K562 (cell line): ENCODE measurements at regions not wholly inside any gene's neighbourhood (a gene's known extent, or its start where the extent isn't known, plus 50 kb on each side); places are given as distances from the start of the nearest gene placed in this dataset.

ENCODE experiments used
- ATAC-seq: fragments of 200-7000 bp; cut with Tn5 transposase; 3 replicates; pipeline ENCODE4 v1.9.1; 2020; ENCODE audit warnings: moderate library complexity
- BruUV-seq: library from RNA; stranded (reverse); fragments of 400-500 nt; replicated peaks from 2 replicates; lab custom pipeline; 2021; lab: Mats Ljungman, UMichigan
- CTCF ChIA-PET: fragments of 300-600 bp; formaldehyde crosslinking; extraction: SDS; loops from one replicate; lab custom pipeline; 2021; ENCODE audit warnings: low intra/inter-chr PET ratio; lab: Yijun Ruan, JAX
- POLR2A ChIA-PET: fragments of 300-600, 350-650 bp; sonication (Branson Sonifier 250); formaldehyde crosslinking; extraction: SDS; loops from one replicate; lab custom pipeline; 2021; ENCODE audit warnings: antibody characterized with exemption, inconsistent platforms; lab: Yijun Ruan, JAX
- DNase-seq, 4 experiments: peaks; one replicate each; pipeline versions ENCODE4 v3.0.0 to v3.0.0-alpha.2; 2011 to 2018; ENCODE audit warnings: low spot score in 3 of 4, mixed read lengths in 3 of 4; ENCODE audit errors: extremely low read depth in 1 of 4
- FAIRE-seq: peaks from 2 replicates; lab custom pipeline; 2011; peaks lifted over from hg19 to GRCh38; lab: Jason Lieb, UNC
- H2AFZ ChIP-seq: 2 replicates; pipeline ENCODE4 v1.6.0; 2011; ENCODE audit warnings: low read depth, low read length, control low read depth, inconsistent platforms
- H3K27ac ChIP-seq: fragments of 200-600 bp; 3 replicates; pipeline ENCODE4 v1.8.0; 2011; ENCODE audit warnings: low read depth, mild to moderate bottlenecking, control low read depth, inconsistent platforms, low read length, moderate library complexity, mixed read lengths; ENCODE audit errors: extremely low read depth
- H3K27me3 ChIP-seq, 2 experiments: fragments of 300-600 bp in 1 of 2; 2 replicates in 1 of 2; 3 replicates in 1 of 2; pipeline versions ENCODE4 v1.6.0 to v1.8.0; 2011; ENCODE audit warnings: inconsistent platforms in 2 of 2, low read length in 2 of 2, mild to moderate bottlenecking in 1 of 2, mixed read lengths in 1 of 2, moderate library complexity in 1 of 2; ENCODE audit not compliant: control insufficient read depth in 2 of 2, insufficient read depth in 2 of 2
- H3K36me3 ChIP-seq: fragments of 300-600 bp; 3 replicates; pipeline ENCODE4 v1.8.0; 2011; ENCODE audit warnings: mild to moderate bottlenecking, low read length, inconsistent platforms; ENCODE audit not compliant: control insufficient read depth, insufficient read depth
- H3K4me1 ChIP-seq, 2 experiments: fragments of 200-600 bp in 1 of 2; replicated peaks in 1 of 2; 2 replicates in 1 of 2; 3 replicates in 1 of 2; pipeline versions ENCODE4 v1.5.1 to v1.8.0; 2011; ENCODE audit warnings: inconsistent platforms in 2 of 2, low read length in 2 of 2, mild to moderate bottlenecking in 1 of 2, mixed read lengths in 1 of 2, moderate library complexity in 1 of 2; ENCODE audit not compliant: control insufficient read depth in 2 of 2, insufficient read depth in 2 of 2
- H3K4me2 ChIP-seq: 2 replicates; pipeline ENCODE4 v1.6.1; 2011; ENCODE audit warnings: low read length, control low read depth, inconsistent platforms, mixed read lengths; ENCODE audit not compliant: insufficient read depth
- H3K4me3 ChIP-seq: fragments of 200-600 bp; sonication (generic), shearing (Covaris generic); 2 replicates; pipeline ENCODE4 v1.5.1; 2016; ENCODE audit warnings: control low read depth, inconsistent platforms
- H3K79me2 ChIP-seq: fragments of 200-600 bp; 3 replicates; pipeline ENCODE4 v1.8.0; 2011; ENCODE audit warnings: low read length, inconsistent platforms; ENCODE audit not compliant: control insufficient read depth, insufficient read depth
- H3K9ac ChIP-seq, 2 experiments: 2 replicates each; pipeline versions ENCODE4 v1.6.0 to v1.6.1; 2011; ENCODE audit warnings: low read depth in 2 of 2, low read length in 2 of 2, control low read depth in 1 of 2, inconsistent platforms in 1 of 2, mild to moderate bottlenecking in 1 of 2, mixed read lengths in 1 of 2; ENCODE audit not compliant: insufficient read depth in 1 of 2
- H3K9me1 ChIP-seq: one replicate; pipeline ENCODE4 v1.6.0; 2011; ENCODE audit warnings: inconsistent platforms, mild to moderate bottlenecking, low read length, moderate library complexity; ENCODE audit not compliant: control insufficient read depth, insufficient read depth
- H3K9me3 ChIP-seq: replicated peaks from 2 replicates; pipeline ENCODE4 v1.5.1; 2011; ENCODE audit warnings: low read depth, low read length, inconsistent platforms; ENCODE audit not compliant: control insufficient read depth, insufficient read depth
- H4K20me1 ChIP-seq: replicated peaks from 2 replicates; pipeline ENCODE4 v1.6.1; 2011; ENCODE audit warnings: low read length, inconsistent platforms, mixed read lengths; ENCODE audit not compliant: control insufficient read depth, insufficient read depth
- CTCF ChIP-seq, 3 experiments: IDR thresholded peaks in 2 of 3; conservative IDR thresholded peaks in 1 of 3; 2 replicates each; pipeline ENCODE4 v1.5.1; 2011 to 2012; ENCODE audit warnings: low read length in 3 of 3, mild to moderate bottlenecking in 3 of 3, control low read depth in 2 of 3, improper control_type of control experiment in 1 of 3, inconsistent platforms in 1 of 3, low read depth in 1 of 3, mixed read lengths in 1 of 3, moderate library complexity in 1 of 3; ENCODE audit not compliant: insufficient read depth in 2 of 3
- NFE2L1 ChIP-seq: fragments of 450-650 bp; IDR thresholded peaks from 2 replicates; pipeline ENCODE4 v1.6.1; 2016; ENCODE audit warnings: missing genetic modification characterization, low read depth, mild to moderate bottlenecking, missing compliant biosample characterization, moderate library complexity, borderline replicate concordance
- NR2C1 ChIP-seq, 2 experiments: fragments of 450-650 bp; IDR thresholded peaks; 2 replicates each; pipeline ENCODE4 v1.6.1; 2017; ENCODE audit warnings: mild to moderate bottlenecking in 2 of 2, antibody characterized with exemption in 1 of 2, inconsistent platforms in 1 of 2, missing compliant biosample characterization in 1 of 2, missing genetic modification characterization in 1 of 2
- RAD21 ChIP-seq, 2 experiments: fragments of 250-450 bp in 1 of 2; fragments of 450-650 bp in 1 of 2; sonication (Bioruptor Pico) in 1 of 2; formaldehyde crosslinking in 1 of 2; IDR thresholded peaks in 1 of 2; conservative IDR thresholded peaks in 1 of 2; 2 replicates each; pipeline versions ENCODE4 v1.4.0 to v1.8.0; 2020 to 2022; ENCODE audit warnings: mild to moderate bottlenecking in 2 of 2, moderate library complexity in 1 of 2
- TFAM ChIP-seq: fragments of 250-450 bp; sonication (Bioruptor Pico); conservative IDR thresholded peaks from 2 replicates; pipeline ENCODE4 v1.5.0; 2021; ENCODE audit warnings: mild to moderate bottlenecking, moderate library complexity
- ZFP30 ChIP-seq: fragments of 250-450 bp; sonication (Bioruptor Pico); IDR thresholded peaks from 2 replicates; pipeline ENCODE4 v1.8.0; 2022; ENCODE audit warnings: moderate library complexity, mild to moderate bottlenecking, inconsistent platforms, borderline replicate concordance
- WGBS: fragments of 100-300 bp; shearing (Covaris generic); methylation state at CpG from one replicate; pipeline ENCODE4 v1.1.6; 2016; ENCODE audit warnings: low coverage, mixed read lengths; ENCODE audit not compliant: insufficient coverage; ENCODE audit errors: missing lambda C conversion rate; 5-methylcytosine and 5-hydroxymethylcytosine counted together
- in situ Hi-C: fragments of 300-500 bp; cut with MboI; formaldehyde crosslinking; loops from 4 replicates; pipeline ENCODE4 v1.15.0; 2018; ENCODE audit warnings: inconsistent platforms, mixed read lengths
- intact Hi-C: fragments of 100-400 bp; cut with micrococcal nuclease; formaldehyde crosslinking; loops from 2 replicates; pipeline ENCODE4 v1.14.2; 2022

DNA sequence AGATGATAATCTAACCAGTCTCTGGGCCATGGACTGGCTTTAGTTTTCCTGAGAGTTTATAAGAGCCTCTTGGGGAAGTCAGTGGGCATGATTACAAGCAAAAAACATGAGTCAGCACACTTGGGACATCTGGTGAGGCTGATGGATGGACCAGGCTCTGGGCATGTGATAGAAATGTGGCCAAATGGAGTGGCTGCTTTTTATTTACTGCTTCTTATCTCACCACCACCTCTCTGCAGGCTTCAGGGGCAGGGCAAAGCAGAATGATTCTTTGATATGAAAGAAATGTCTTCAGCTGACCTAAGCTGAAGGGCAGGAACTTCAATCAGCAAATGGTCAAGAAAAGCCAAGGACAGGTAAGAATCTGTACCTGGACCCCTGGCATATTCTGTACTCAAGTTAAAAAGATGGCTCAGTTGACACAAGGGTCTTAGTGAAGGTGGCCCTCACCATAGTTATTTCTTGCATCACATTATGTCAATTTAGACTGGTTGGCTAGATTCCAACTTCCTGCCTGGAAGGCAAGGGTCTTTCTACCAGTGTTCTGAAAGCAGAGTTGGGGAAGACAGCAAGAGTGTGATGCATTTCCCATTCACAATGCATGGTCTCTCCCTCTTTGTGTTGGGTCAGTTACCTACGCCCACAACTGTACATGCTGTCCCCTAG is 162.8 kb downstream of the FASLG start (continued):
- TF ChIP-seq NFE2L1 (tag) (peak; percentile 48; the same call in 1 of the 2 replicates), NR2C1 (IDR thresholded peaks at IDR 0.05) (no peak), NR2C1 (tag; IDR thresholded peaks at IDR 0.05) (peak; percentile 34; the same call in 1 of the 2 replicates), ZFP30 (CRISPR knock-in tag) (no peak)
- TF ChIP-seq, all 486 proteins: peak for 81

- no peak overlapping the region for H3K27ac ChIP-seq
- H3K4me1 ChIP-seq = peaks cover 0 to 30% of the 10 kb centered on the region in 2 experiments; a peak in 3 of 5 replicates
- H4K20me1 ChIP-seq = no peaks in the 10 kb centered on the region
- peak overlapping the region; percentile 56 for H2AFZ ChIP-seq
- ATAC-seq (no peak), DNase-seq (no peak), FAIRE-seq (no peak)
- H3K4me2 ChIP-seq = no peak overlapping the region
- in situ Hi-C loops (no loop called here), intact Hi-C loops (loop anchor here (10.0 kb wide), 1 partner anchor 592 kb away; no protein-coding TSS in a partner anchor)
- H3K9me1 ChIP-seq = no peaks in the 10 kb centered on the region
- peak in 1 of 2 experiments; percentile 43; a peak in 2 of 4 replicates for TF ChIP-seq RAD21 (CRISPR knock-in tag; conservative IDR thresholded peaks at IDR 0.05 in 1 of 2, IDR thresholded peaks at IDR 0.05 in 1 of 2)
- no peak for TF ChIP-seq TFAM (CRISPR knock-in tag)
- peak in 1 of 3 experiments; percentile 13; a peak in 1 of 6 replicates for TF ChIP-seq CTCF (IDR thresholded peaks at IDR 0.05 in 2 of 3, conservative IDR thresholded peaks at IDR 0.05 in 1 of 3; ENCODE audit: insufficient read depth in 2 of 3, low read depth in 1 of 3, low read length in 3 of 3)
- no TSS peak for BruUV-seq
- H3K4me3 ChIP-seq = no peak overlapping the region
- H3K79me2 ChIP-seq = no peaks in the 10 kb centered on the region
- H3K27me3 ChIP-seq = no peaks in the 10 kb centered on the region
- ChIA-PET POLR2A (no interaction called here), CTCF (no interaction called here)
- no peak overlapping the region for H3K9ac ChIP-seq
- WGBS = 33% methylated on average over 1 of the region's 1 CpG
- H3K36me3 ChIP-seq = no peaks in the 10 kb centered on the region
- H3K9me3 ChIP-seq = no peaks in the 10 kb centered on the region
Observed at GRCh38 chr1:172822886-172823285, 164.0 kb downstream of the FASLG start.
